Hindlimb muscle (tissue), 1 donor: ENCODE measurements at regions not wholly inside any gene's neighbourhood (a gene's known extent, or its start where the extent isn't known, plus 50 kb on each side); places are given as distances from the start of the nearest gene placed in this dataset.

ENCODE experiments used
- DNase-seq: peaks from one replicate; pipeline ENCODE4 v3.0.0-alpha.2; 2013

GRCh38 chr17:36869441-36869840, 67.8 kb upstream of the LHX1 start:
- DNase-seq: no peak

- DNase-seq: no peak
These were observed 67.2 kb upstream of the LHX1 start for GRCh38 chr17:36869856-36870719.

GRCh38 chr17:36870720-36870999, 66.6 kb upstream of the LHX1 start:
- DNase-seq: no peak

- DNase-seq: no peak
These were observed 61.5 kb upstream of the LHX1 start for GRCh38 chr17:36875698-36876293.

GRCh38 chr17:36876966-36877365, 60.3 kb upstream of the LHX1 start:
- DNase-seq: no peak

GRCh38 chr17:36877771-36878170, 59.5 kb upstream of the LHX1 start:
- no peak for DNase-seq

- no peak for DNase-seq
These were observed 59.1 kb upstream of the LHX1 start for GRCh38 chr17:36878216-36878615.

GRCh38 chr17:36879027-36879426, 58.2 kb upstream of the LHX1 start:
- DNase-seq: no peak

- no peak for DNase-seq
These were observed 57.6 kb upstream of the LHX1 start for GRCh38 chr17:36879624-36880131.

GRCh38 chr17:36880268-36880905, 56.9 kb upstream of the LHX1 start:
- DNase-seq: no peak

- DNase-seq: no peak
These were observed 56.0 kb upstream of the LHX1 start for GRCh38 chr17:36881323-36881722.

- no peak for DNase-seq
These were observed 52.7 kb upstream of the LHX1 start for GRCh38 chr17:36884495-36885152.

GRCh38 chr17:36885153-36885735, 52.0 kb upstream of the LHX1 start:
- no peak for DNase-seq

- no peak for DNase-seq
These were observed 51.4 kb upstream of the LHX1 start for GRCh38 chr17:36885771-36886377.
